Prostate gland (tissue), 2 donors: ENCODE measurements at regions not wholly inside any gene's neighbourhood (a gene's known extent, or its start where the extent isn't known, plus 50 kb on each side); places are given as distances from the start of the nearest gene placed in this dataset.
"Not testable (repeated sequence)": the region's sequence is repeated elsewhere in the genome, so short reads cannot be mapped to it uniquely, and the experiment has no call there.

Source experiments
- DNase-seq: peaks from one replicate; pipeline ENCODE4 v3.0.0-alpha.2; 2019; ENCODE audit warnings: low spot score
- H3K27ac ChIP-seq, 2 donors: fragments of 200-600 bp; sonication (generic); 2 replicates each; pipeline ENCODE4 v1.5.1; 2017 to 2019
- H3K27me3 ChIP-seq: fragments of 200-600 bp; sonication (generic); replicated peaks from 2 replicates; pipeline ENCODE4 v1.5.1; 2019; ENCODE audit not compliant: insufficient read depth
- H3K36me3 ChIP-seq, 2 donors: fragments of 200-600 bp; sonication (generic); 1 replicate in 1 of 2; 2 replicates in 1 of 2; pipeline versions ENCODE4 v1.5.1 to v1.8.1; 2017 to 2019
- H3K4me1 ChIP-seq: fragments of 200-600 bp; sonication (generic); replicated peaks from 2 replicates; pipeline ENCODE4 v1.5.1; 2019
- H3K4me3 ChIP-seq, 2 donors: fragments of 200-600 bp; sonication (generic); 2 replicates each; pipeline ENCODE4 v1.5.1; 2017 to 2019
- H3K9me3 ChIP-seq: fragments of 200-600 bp; sonication (generic); 2 replicates; pipeline ENCODE4 v1.5.1; 2017
- POLR2A ChIP-seq: fragments of 450-650 bp; IDR thresholded peaks from one replicate; pipeline ENCODE4 v1.6.1; 2016; ENCODE audit warnings: antibody characterized with exemption, mild to moderate bottlenecking
- POLR2AphosphoS5 ChIP-seq: sonication (generic); formaldehyde crosslinking; IDR thresholded peaks from one replicate; pipeline ENCODE4 v1.6.1; 2017; ENCODE audit warnings: antibody characterized with exemption
- WGBS: methylation state at CpG from one replicate; pipeline ENCODE4 v1.1.5; 2018; 5-methylcytosine and 5-hydroxymethylcytosine counted together
- intact Hi-C: fragments of 100-400 bp; cut with DNase I; formaldehyde crosslinking; loops from one replicate; pipeline ENCODE4 v1.14.2; 2022
- TF ChIP-seq, protein P1 (sequence below), 4 experiments: fragments of 200-600 bp in 2 of 4; fragments of 450-650 bp in 2 of 4; sonication (generic) in 2 of 4; IDR thresholded peaks; 1 replicate in 3 of 4; 2 replicates in 1 of 4; pipeline ENCODE4 v1.5.1; 2016 to 2019; ENCODE audit warnings: antibody characterized with exemption in 4 of 4, mild to moderate bottlenecking in 2 of 4, moderate library complexity in 2 of 4

DNA sequence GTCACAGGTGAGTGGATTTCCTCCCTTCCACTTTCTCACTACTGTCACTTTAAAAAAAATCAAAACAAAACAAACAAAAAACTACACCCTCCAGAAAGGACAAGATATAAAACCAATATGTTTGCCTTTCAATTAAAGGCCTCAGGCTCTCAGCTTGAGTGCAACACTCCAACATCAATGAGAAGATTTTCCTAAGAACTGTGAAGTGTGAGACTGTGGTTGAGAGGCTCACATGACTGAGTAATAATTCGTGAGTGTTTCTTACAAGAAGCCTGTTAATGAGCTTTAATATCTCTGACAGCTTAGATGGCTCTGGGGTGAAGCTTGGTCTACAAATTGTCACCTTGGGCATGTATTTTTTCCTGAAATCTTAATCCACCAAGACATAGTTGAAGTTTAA lies 216.1 kb downstream of the ETAA1 start:
- DNase-seq: no peak
- Histone ChIP-seq H3K9me3 (no peaks in the 10 kb centered on the region), H3K36me3 (no peaks in the 10 kb centered on the region), H3K27me3 (no peaks in the 10 kb centered on the region), H3K4me3 (no peak overlapping the region), H3K4me1 (no peaks in the 10 kb centered on the region), H3K27ac (no peak overlapping the region)
- intact Hi-C loops: no loop called here
- 61% methylated on average over 1 of the region's 1 CpG for WGBS
- TF ChIP-seq POLR2AphosphoS5: no peak
- TF ChIP-seq, protein P1, sequence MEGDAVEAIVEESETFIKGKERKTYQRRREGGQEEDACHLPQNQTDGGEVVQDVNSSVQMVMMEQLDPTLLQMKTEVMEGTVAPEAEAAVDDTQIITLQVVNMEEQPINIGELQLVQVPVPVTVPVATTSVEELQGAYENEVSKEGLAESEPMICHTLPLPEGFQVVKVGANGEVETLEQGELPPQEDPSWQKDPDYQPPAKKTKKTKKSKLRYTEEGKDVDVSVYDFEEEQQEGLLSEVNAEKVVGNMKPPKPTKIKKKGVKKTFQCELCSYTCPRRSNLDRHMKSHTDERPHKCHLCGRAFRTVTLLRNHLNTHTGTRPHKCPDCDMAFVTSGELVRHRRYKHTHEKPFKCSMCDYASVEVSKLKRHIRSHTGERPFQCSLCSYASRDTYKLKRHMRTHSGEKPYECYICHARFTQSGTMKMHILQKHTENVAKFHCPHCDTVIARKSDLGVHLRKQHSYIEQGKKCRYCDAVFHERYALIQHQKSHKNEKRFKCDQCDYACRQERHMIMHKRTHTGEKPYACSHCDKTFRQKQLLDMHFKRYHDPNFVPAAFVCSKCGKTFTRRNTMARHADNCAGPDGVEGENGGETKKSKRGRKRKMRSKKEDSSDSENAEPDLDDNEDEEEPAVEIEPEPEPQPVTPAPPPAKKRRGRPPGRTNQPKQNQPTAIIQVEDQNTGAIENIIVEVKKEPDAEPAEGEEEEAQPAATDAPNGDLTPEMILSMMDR (IDR thresholded peaks at IDR 0.05): no peak
- TF ChIP-seq POLR2A: no peak

DNA sequence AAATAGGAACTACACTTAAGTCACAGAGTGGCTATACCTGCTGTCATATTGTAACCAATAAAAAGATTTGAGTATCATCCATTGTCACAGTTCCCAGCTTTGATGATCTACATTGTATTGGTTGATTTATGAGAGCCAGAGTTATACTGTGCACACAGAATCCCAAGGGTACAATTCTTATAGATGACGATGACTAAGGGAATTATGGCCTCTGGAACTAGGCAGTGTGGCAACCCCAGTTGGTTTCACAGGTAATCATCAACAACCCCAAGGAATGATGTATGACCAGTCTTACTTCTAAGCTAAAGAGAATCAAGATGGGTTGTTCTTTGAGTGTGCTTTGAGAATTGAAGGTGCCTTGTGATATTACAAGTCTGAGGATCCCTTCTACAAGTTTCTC lies 217.3 kb downstream of the ETAA1 start:
- no peak overlapping the region for H3K27ac ChIP-seq
- no peaks in the 10 kb centered on the region for H3K27me3 ChIP-seq
- DNase-seq: no peak
- no peaks in the 10 kb centered on the region for H3K4me1 ChIP-seq
- WGBS: 78% methylated on average over 1 of the region's 1 CpG
- H3K4me3 ChIP-seq: no peak overlapping the region
- intact Hi-C loops: no loop called here
- no peak for TF ChIP-seq POLR2A
- TF ChIP-seq, protein P1 (IDR thresholded peaks at IDR 0.05): no peak
- no peak for TF ChIP-seq POLR2AphosphoS5
- H3K36me3 ChIP-seq: no peaks in the 10 kb centered on the region
- H3K9me3 ChIP-seq: no peaks in the 10 kb centered on the region

DNA sequence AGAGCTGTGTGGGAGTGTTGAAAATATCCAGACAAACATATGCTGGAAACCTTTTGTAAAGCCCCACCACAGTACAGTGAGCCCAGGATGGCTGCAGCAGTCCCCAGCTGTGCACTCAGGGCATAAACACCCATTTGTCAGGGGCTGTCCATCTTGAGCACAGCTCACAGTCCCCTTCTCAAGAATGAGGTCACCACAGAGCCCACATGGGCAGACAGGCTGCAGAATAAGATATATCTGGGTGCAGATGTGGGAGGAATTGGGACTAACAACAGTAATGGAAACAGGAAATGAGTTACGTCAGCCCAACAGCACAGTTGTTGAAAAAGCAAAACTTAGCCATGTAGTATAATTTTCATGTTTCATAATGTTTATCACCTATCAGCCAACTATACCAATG lies 219.6 kb downstream of the ETAA1 start:
- no peaks in the 10 kb centered on the region for H3K36me3 ChIP-seq
- DNase-seq: no peak
- no peaks in the 10 kb centered on the region for H3K9me3 ChIP-seq
- H3K4me1 ChIP-seq: no peaks in the 10 kb centered on the region
- no peaks in the 10 kb centered on the region for H3K27me3 ChIP-seq
- TF ChIP-seq, protein P1 (IDR thresholded peaks at IDR 0.05): no peak
- TF ChIP-seq POLR2A (no peak), POLR2AphosphoS5 (no peak)
- H3K27ac ChIP-seq: no peak overlapping the region
- WGBS: 85% methylated on average over 1 of the region's 1 CpG
- no peak overlapping the region for H3K4me3 ChIP-seq
- intact Hi-C loops: no loop called here

DNA sequence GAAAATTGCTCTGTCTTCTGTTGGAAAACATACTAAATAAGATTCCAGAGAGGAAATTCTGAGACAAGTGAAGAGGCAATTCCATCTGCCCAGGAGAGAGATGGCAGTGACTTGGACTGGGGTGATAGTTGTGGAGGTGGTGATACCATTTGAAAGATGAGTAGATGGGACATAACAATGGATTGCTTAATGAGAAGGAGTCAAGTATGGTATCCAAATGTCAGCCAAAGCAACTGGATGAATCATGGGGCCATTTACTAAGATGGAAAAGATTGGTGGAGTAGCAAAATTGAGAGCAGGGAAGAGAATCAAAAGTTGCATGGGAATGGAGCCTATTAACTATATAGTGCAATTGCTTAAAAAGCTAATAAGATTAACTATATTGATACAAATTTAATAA lies 222.1 kb downstream of the ETAA1 start:
- no peaks in the 10 kb centered on the region for H3K4me1 ChIP-seq
- H3K36me3 ChIP-seq: no peaks in the 10 kb centered on the region
- H3K27ac ChIP-seq: no peak overlapping the region
- intact Hi-C loops: no loop called here
- DNase-seq: no peak
- no peak for TF ChIP-seq POLR2A
- TF ChIP-seq POLR2AphosphoS5: no peak
- TF ChIP-seq, protein P1 (IDR thresholded peaks at IDR 0.05): no peak
- no peaks in the 10 kb centered on the region for H3K27me3 ChIP-seq
- no peak overlapping the region for H3K4me3 ChIP-seq
- no peaks in the 10 kb centered on the region for H3K9me3 ChIP-seq

DNA sequence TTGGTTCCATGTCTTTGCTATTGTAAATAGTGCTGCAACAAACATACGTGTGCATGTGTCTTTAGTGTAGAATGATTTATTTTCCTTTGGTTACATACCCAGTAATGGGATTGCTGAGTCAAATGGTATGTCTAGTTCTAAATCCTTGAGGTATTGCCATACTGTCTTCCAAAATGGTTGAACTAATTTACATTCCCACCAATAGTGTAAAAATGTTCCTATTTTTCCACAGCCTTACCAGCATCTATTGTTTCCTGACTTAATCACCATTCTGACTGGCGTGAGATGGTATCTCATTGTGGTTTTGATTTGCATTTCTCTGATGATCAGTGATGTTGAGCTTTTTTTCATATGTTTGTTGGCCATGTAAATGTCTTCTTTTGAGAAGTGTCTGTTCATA lies 226.6 kb downstream of the ETAA1 start:
- H3K9me3 ChIP-seq, H3K27me3 ChIP-seq, DNase-seq, H3K36me3 ChIP-seq, H3K27ac ChIP-seq, H3K4me3 ChIP-seq, intact Hi-C loops, H3K4me1 ChIP-seq: not testable (repeated sequence)
- 95% methylated on average over 2 of the region's 2 CpGs for WGBS

DNA sequence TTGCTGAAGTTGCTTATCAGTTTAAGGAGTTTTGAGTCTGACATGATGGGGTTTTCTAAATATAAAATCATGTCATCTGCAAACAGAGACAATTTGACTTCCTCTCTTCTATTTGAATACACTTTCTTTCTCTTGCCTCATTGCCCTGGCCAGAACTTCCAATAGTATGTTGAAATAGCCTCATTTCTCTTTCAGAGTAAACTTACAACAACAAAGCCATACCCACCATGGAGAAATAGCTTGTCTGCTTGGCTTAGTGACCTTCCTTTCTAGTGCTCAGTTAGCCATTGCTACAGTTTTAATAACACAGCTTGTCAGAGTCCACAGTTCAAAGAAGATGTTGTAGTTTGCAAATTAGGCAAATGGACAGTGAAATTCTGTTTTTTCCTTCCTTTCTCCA lies 228.0 kb downstream of the ETAA1 start:
- no peaks in the 10 kb centered on the region for H3K36me3 ChIP-seq
- no peak overlapping the region for H3K27ac ChIP-seq
- H3K4me3 ChIP-seq: no peak overlapping the region
- DNase-seq: no peak
- TF ChIP-seq, protein P1 (IDR thresholded peaks at IDR 0.05): no peak
- no peak for TF ChIP-seq POLR2A
- no peak for TF ChIP-seq POLR2AphosphoS5
- H3K4me1 ChIP-seq: no peaks in the 10 kb centered on the region
- intact Hi-C loops: no loop called here
- no peaks in the 10 kb centered on the region for H3K9me3 ChIP-seq
- H3K27me3 ChIP-seq: no peaks in the 10 kb centered on the region
